MM.1S (cell line): ENCODE measurements at regions not wholly inside any gene's neighbourhood (a gene's known extent, or its start where the extent isn't known, plus 50 kb on each side); places are given as distances from the start of the nearest gene placed in this dataset.

Experiments used
- EZH2 ChIP-seq: fragments of 300-600 bp; sonication (generic); optimal IDR thresholded peaks from 2 replicates; pipeline ENCODE3; 2017; ENCODE audit warnings: low read depth, mild to moderate bottlenecking, antibody characterized with exemption, low read length, mixed read lengths
- EZH2phosphoT487 ChIP-seq: fragments of 300-600 bp; sonication (generic); IDR thresholded peaks from 2 replicates; pipeline ENCODE4 v1.6.1; 2018; ENCODE audit warnings: antibody characterized with exemption, low read length
- TF ChIP-seq, protein P1 (sequence below): fragments of 300-600 bp; sonication (generic); IDR thresholded peaks from 2 replicates; pipeline ENCODE4 v1.5.1; 2016; ENCODE audit warnings: antibody characterized with exemption, low read length, mixed read lengths

GRCh38 chr12:39178837-39179236, 264.1 kb downstream of the KIF21A start:
- TF ChIP-seq, protein P1, sequence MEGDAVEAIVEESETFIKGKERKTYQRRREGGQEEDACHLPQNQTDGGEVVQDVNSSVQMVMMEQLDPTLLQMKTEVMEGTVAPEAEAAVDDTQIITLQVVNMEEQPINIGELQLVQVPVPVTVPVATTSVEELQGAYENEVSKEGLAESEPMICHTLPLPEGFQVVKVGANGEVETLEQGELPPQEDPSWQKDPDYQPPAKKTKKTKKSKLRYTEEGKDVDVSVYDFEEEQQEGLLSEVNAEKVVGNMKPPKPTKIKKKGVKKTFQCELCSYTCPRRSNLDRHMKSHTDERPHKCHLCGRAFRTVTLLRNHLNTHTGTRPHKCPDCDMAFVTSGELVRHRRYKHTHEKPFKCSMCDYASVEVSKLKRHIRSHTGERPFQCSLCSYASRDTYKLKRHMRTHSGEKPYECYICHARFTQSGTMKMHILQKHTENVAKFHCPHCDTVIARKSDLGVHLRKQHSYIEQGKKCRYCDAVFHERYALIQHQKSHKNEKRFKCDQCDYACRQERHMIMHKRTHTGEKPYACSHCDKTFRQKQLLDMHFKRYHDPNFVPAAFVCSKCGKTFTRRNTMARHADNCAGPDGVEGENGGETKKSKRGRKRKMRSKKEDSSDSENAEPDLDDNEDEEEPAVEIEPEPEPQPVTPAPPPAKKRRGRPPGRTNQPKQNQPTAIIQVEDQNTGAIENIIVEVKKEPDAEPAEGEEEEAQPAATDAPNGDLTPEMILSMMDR: no peak
- TF ChIP-seq EZH2 (no peak), EZH2phosphoT487 (no peak)
